B cell (primary cell): ENCODE measurements at regions not wholly inside any gene's neighbourhood (a gene's known extent, or its start where the extent isn't known, plus 50 kb on each side); places are given as distances from the start of the nearest gene placed in this dataset.

Experiments used
- CTCF ChIP-seq: fragments of 200-600 bp; IDR thresholded peaks from one replicate; pipeline ENCODE4 v1.8.0; 2022; ENCODE audit warnings: antibody characterized with exemption, mild to moderate bottlenecking
- EZH2 ChIP-seq: IDR thresholded peaks from 2 replicates; pipeline ENCODE4 v1.6.1; 2012; ENCODE audit warnings: borderline replicate concordance, low read depth, mild to moderate bottlenecking, moderate library complexity, low read length; ENCODE audit not compliant: insufficient read depth, poor library complexity, severe bottlenecking

- no peak for TF ChIP-seq CTCF
- no peak for TF ChIP-seq EZH2
Measured at GRCh38 chr6:113077794-113078193, 730.7 kb downstream of the RFPL4B start.
